ENCODE measurements at regions not wholly inside any gene's neighbourhood (a gene's known extent, or its start where the extent isn't known, plus 50 kb on each side); places are given as distances from the start of the nearest gene placed in this dataset.

DNA sequence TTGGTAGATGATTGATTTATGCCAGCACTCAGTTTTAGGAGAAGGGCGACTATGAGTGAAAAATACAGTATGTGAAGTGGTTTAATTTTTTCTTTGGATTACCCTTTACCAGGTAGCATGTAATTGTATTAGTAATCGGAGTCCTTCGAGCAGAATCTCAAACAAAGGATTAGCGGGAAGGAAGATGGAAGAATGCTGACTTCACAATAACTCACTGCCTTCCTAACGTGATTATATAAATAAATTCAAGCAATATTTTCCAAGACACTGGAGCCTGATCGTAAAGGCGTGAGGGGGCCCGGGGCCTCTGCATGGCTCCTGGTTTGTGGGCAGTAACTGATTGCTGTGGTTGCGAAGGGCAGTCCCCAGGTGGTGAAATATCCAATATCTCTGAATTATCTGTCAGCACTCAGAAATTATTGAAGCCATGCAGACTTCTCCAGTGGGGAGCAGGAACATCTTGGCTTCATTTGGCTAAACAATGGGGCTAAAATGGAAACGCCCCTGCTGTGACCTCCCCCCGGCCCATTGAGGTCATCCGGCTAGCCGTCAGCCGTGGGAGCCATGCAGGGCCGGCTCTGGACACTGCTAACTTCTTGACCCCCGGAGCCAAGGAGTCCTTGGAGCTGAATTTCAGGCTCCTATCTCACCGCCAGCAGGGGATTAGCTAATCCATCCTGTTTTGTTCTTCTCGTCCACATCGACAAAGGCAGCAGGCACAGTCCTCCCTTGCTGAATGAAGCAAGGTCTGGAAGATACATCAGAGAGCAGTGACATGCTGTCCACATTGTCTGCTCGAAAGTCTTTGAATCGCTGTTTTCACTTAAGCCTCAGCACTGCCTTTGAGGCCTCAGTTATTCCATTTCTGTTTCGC lies 295.9 kb upstream of the N4BP1 start:
- no peak for DNase-seq
- Histone ChIP-seq H3K4me1 (peaks cover 3% of the 10 kb centered on the region; the same call in 1 of the 2 replicates), H3K4me3 (ENCODE audit: low read depth, low read length) (no peak overlapping the region), H3K36me3 (ENCODE audit: control insufficient read depth, insufficient read depth, low read length) (no peaks in the 10 kb centered on the region), H3K9me3 (no peaks in the 10 kb centered on the region), H3K27me3 (replicated peaks; ENCODE audit: control insufficient read depth, insufficient read depth, low read length) (no peaks in the 10 kb centered on the region)
- BruUV-seq (replicated peaks): no TSS peak
- Mint-ChIP-seq H3K27ac (ENCODE audit: unreplicated experiment) (no peak overlapping the region), H3K9me3 (ENCODE audit: unreplicated experiment) (no peaks in the 10 kb centered on the region), H3K27me3 (ENCODE audit: insufficient read depth, unreplicated experiment) (peaks cover 24% of the 10 kb centered on the region), H3K4me1 (ENCODE audit: low read depth, unreplicated experiment) (no peaks in the 10 kb centered on the region), H3K36me3 (ENCODE audit: insufficient read depth, unreplicated experiment) (no peaks in the 10 kb centered on the region), H3K4me3 (ENCODE audit: unreplicated experiment) (no peak overlapping the region)
- CTCF ChIA-PET: no interaction called here
- TF ChIP-seq, protein P1, sequence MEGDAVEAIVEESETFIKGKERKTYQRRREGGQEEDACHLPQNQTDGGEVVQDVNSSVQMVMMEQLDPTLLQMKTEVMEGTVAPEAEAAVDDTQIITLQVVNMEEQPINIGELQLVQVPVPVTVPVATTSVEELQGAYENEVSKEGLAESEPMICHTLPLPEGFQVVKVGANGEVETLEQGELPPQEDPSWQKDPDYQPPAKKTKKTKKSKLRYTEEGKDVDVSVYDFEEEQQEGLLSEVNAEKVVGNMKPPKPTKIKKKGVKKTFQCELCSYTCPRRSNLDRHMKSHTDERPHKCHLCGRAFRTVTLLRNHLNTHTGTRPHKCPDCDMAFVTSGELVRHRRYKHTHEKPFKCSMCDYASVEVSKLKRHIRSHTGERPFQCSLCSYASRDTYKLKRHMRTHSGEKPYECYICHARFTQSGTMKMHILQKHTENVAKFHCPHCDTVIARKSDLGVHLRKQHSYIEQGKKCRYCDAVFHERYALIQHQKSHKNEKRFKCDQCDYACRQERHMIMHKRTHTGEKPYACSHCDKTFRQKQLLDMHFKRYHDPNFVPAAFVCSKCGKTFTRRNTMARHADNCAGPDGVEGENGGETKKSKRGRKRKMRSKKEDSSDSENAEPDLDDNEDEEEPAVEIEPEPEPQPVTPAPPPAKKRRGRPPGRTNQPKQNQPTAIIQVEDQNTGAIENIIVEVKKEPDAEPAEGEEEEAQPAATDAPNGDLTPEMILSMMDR (IDR thresholded peaks at IDR 0.05; ENCODE audit: insufficient read depth in 1 of 2, low read depth in 1 of 2, low read length in 1 of 2, severe bottlenecking in 1 of 2, unreplicated experiment in 1 of 2): no peak
- POLR2A ChIA-PET: no interaction called here
- intact Hi-C loops (cut with micrococcal nuclease; ENCODE audit: unreplicated experiment): no loop called here

DNA sequence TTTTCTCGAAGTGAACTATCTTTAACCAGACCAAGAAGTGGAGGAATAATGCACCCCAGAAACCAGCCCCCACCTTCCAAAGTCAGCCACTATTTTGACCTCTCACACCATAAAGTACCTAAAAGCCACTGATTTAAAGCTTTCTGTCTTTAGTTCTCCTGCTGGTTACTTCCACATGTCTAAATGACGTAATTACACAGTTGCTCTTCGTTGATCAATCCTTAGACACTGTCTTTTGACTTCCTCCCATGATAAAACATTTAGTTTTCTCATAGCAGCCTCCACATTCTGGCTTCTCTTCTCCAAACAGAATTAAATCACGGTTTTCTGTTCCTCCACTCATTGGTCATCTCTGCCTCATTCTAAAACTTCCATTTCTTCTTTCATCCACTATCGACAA lies 294.4 kb upstream of the N4BP1 start:
- H3K27me3 ChIP-seq (replicated peaks; ENCODE audit: control insufficient read depth, insufficient read depth, low read length): no peaks in the 10 kb centered on the region; the same call in 1 of the 2 replicates

DNA sequence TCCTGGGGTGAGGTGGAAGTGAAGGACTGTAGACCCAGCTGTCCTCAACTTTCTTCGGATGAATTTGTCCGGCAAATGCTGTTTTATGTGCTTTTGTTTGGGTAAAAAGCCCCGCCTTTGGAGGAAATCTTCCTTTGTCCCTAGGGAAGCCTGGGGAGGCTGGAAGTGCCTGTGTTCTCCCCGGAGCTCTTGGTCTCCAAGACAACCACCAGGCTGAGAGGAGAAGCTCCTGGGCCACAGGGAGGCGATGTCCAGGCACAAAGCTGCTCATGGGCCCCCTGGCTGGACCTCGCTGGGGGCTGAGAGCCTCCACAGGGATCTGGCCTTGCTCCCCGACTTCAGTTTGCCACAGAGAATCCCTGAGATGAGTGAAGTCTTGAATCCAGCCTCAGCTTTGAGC lies 293.1 kb upstream of the N4BP1 start:
- CTCF ChIA-PET: no interaction called here
- Histone ChIP-seq H3K9me3 (no peaks in the 10 kb centered on the region), H3K4me1 (peaks cover 3% of the 10 kb centered on the region; the same call in 1 of the 2 replicates), H3K27me3 (replicated peaks; ENCODE audit: control insufficient read depth, insufficient read depth, low read length) (no peaks in the 10 kb centered on the region; the same call in 1 of the 2 replicates), H3K36me3 (ENCODE audit: control insufficient read depth, insufficient read depth, low read length) (no peaks in the 10 kb centered on the region), H3K4me3 (ENCODE audit: low read depth, low read length) (no peak overlapping the region)
- no TSS peak for BruUV-seq (replicated peaks)
- TF ChIP-seq, protein P1 (IDR thresholded peaks at IDR 0.05; ENCODE audit: insufficient read depth in 1 of 2, low read depth in 1 of 2, low read length in 1 of 2, severe bottlenecking in 1 of 2, unreplicated experiment in 1 of 2): no peak
- Mint-ChIP-seq H3K27ac (ENCODE audit: unreplicated experiment) (no peak overlapping the region), H3K9me3 (ENCODE audit: unreplicated experiment) (no peaks in the 10 kb centered on the region), H3K4me3 (ENCODE audit: unreplicated experiment) (no peak overlapping the region), H3K4me1 (ENCODE audit: low read depth, unreplicated experiment) (no peaks in the 10 kb centered on the region), H3K27me3 (ENCODE audit: insufficient read depth, unreplicated experiment) (peaks cover 31% of the 10 kb centered on the region), H3K36me3 (ENCODE audit: insufficient read depth, unreplicated experiment) (no peaks in the 10 kb centered on the region)
- intact Hi-C loops (cut with micrococcal nuclease; ENCODE audit: unreplicated experiment): loop anchor here (5.0 kb wide), 1 partner anchor 449 kb away; no protein-coding TSS in a partner anchor
- DNase-seq: no peak
- POLR2A ChIA-PET: no interaction called here

More for the DNA sequence above, 294.4 kb upstream of the N4BP1 start:
- intact Hi-C loops (cut with micrococcal nuclease; ENCODE audit: unreplicated experiment): loop anchor here (5.0 kb wide), 1 partner anchor 448 kb away; no protein-coding TSS in a partner anchor
- no peaks in the 10 kb centered on the region for H3K4me1 Mint-ChIP-seq (ENCODE audit: low read depth, unreplicated experiment)
- Histone ChIP-seq H3K4me3 (ENCODE audit: low read depth, low read length) (no peak overlapping the region), H3K4me1 (peaks cover 3% of the 10 kb centered on the region; the same call in 1 of the 2 replicates), H3K36me3 (ENCODE audit: control insufficient read depth, insufficient read depth, low read length) (no peaks in the 10 kb centered on the region), H3K9me3 (no peaks in the 10 kb centered on the region)
- H3K4me3 Mint-ChIP-seq (ENCODE audit: unreplicated experiment): no peak overlapping the region
- DNase-seq: no peak
- H3K27me3 Mint-ChIP-seq (ENCODE audit: insufficient read depth, unreplicated experiment): peaks cover 28% of the 10 kb centered on the region
- no TSS peak for BruUV-seq (replicated peaks)
- no peaks in the 10 kb centered on the region for H3K9me3 Mint-ChIP-seq (ENCODE audit: unreplicated experiment)
- no peak overlapping the region for H3K27ac Mint-ChIP-seq (ENCODE audit: unreplicated experiment)
- ChIA-PET CTCF (no interaction called here), POLR2A (no interaction called here)
- TF ChIP-seq, protein P1 (IDR thresholded peaks at IDR 0.05; ENCODE audit: insufficient read depth in 1 of 2, low read depth in 1 of 2, low read length in 1 of 2, severe bottlenecking in 1 of 2, unreplicated experiment in 1 of 2): no peak
- no peaks in the 10 kb centered on the region for H3K36me3 Mint-ChIP-seq (ENCODE audit: insufficient read depth, unreplicated experiment)

Measured in Caco-2 (cell line).